ENCODE measurements at regions not wholly inside any gene's neighbourhood (a gene's known extent, or its start where the extent isn't known, plus 50 kb on each side); places are given as distances from the start of the nearest gene placed in this dataset.

- 95 to 100% methylated on average over 1 to 3 of the region's 7 CpGs for WGBS, 2 donors
- Histone ChIP-seq H3K4me1 (peaks cover 0 to 15% (median 0%) of the 10 kb centered on the region in 3 donors), H3K27me3 (peaks cover 0 to 9% (median 0%) of the 10 kb centered on the region in 4 donors), H3K9me3 (no peaks in the 10 kb centered on the region), H3K36me3 (no peaks in the 10 kb centered on the region), H3K27ac (no peak overlapping the region), H3K4me3 (no peak overlapping the region)
- TF ChIP-seq CTCF (IDR thresholded peaks at IDR 0.05) (no peak), POLR2A (IDR thresholded peaks at IDR 0.05) (no peak)
- intact Hi-C loops (cut with DNase I): no loop called here
- no peak for DNase-seq
These were observed 372.1 kb upstream of the MYT1L start for GRCh38 chr2:2703172-2703571.

- WGBS, 2 donors: 86% methylated on average over 7 to 8 of the region's 9 CpGs
- no peak for DNase-seq
- H3K36me3 ChIP-seq: no peaks in the 10 kb centered on the region
- intact Hi-C loops (cut with DNase I): no loop called here
- peaks cover 0 to 9% (median 0%) of the 10 kb centered on the region in 4 donors for H3K27me3 ChIP-seq
- H3K4me3 ChIP-seq: no peak overlapping the region
- no peaks in the 10 kb centered on the region for H3K9me3 ChIP-seq
- TF ChIP-seq POLR2A (IDR thresholded peaks at IDR 0.05) (no peak), CTCF (IDR thresholded peaks at IDR 0.05) (no peak)
- no peak overlapping the region for H3K27ac ChIP-seq
- peaks cover 0 to 15% (median 0%) of the 10 kb centered on the region in 3 donors for H3K4me1 ChIP-seq
These were observed 371.3 kb upstream of the MYT1L start for GRCh38 chr2:2702385-2702784.

GRCh38 chr2:2701813-2702212 is 370.7 kb upstream of the MYT1L start:
- intact Hi-C loops (cut with DNase I): no loop called here
- peaks cover 0 to 9% (median 0%) of the 10 kb centered on the region in 4 donors for H3K27me3 ChIP-seq
- H3K4me1 ChIP-seq: peaks cover 0 to 15% (median 0%) of the 10 kb centered on the region in 3 donors
- H3K36me3 ChIP-seq: no peaks in the 10 kb centered on the region
- no peak overlapping the region for H3K27ac ChIP-seq
- DNase-seq: no peak
- 72 to 100% methylated on average over 2 to 7 of the region's 8 CpGs for WGBS, 2 donors
- no peaks in the 10 kb centered on the region for H3K9me3 ChIP-seq
- H3K4me3 ChIP-seq: no peak overlapping the region
- TF ChIP-seq POLR2A (IDR thresholded peaks at IDR 0.05) (no peak), CTCF (IDR thresholded peaks at IDR 0.05) (no peak)

- no peak overlapping the region for H3K27ac ChIP-seq
- no peaks in the 10 kb centered on the region for H3K36me3 ChIP-seq
- no peak overlapping the region for H3K4me3 ChIP-seq
- intact Hi-C loops (cut with DNase I): no loop called here
- no peaks in the 10 kb centered on the region for H3K9me3 ChIP-seq
- peaks cover 0 to 15% (median 0%) of the 10 kb centered on the region in 3 donors for H3K4me1 ChIP-seq
- no peak for DNase-seq
- 81 to 90% methylated on average over 15 to 18 of the region's 22 CpGs for WGBS, 2 donors
- peaks cover 0 to 6% (median 0%) of the 10 kb centered on the region in 4 donors for H3K27me3 ChIP-seq
- no peak for TF ChIP-seq CTCF (IDR thresholded peaks at IDR 0.05)
- no peak for TF ChIP-seq POLR2A (IDR thresholded peaks at IDR 0.05)
These were observed 370.2 kb upstream of the MYT1L start for GRCh38 chr2:2701176-2701781.

- 70 to 78% methylated on average over 7 to 9 of the region's 9 CpGs for WGBS, 2 donors
- TF ChIP-seq CTCF (IDR thresholded peaks at IDR 0.05): no peak
- no peak for TF ChIP-seq POLR2A (IDR thresholded peaks at IDR 0.05)
- intact Hi-C loops (cut with DNase I): no loop called here
- no peak overlapping the region for H3K27ac ChIP-seq
- no peaks in the 10 kb centered on the region for H3K36me3 ChIP-seq
- no peak overlapping the region for H3K4me3 ChIP-seq
- H3K27me3 ChIP-seq: peaks cover 0 to 6% (median 0%) of the 10 kb centered on the region in 4 donors
- no peak for DNase-seq
- H3K4me1 ChIP-seq: peaks cover 0 to 15% (median 0%) of the 10 kb centered on the region in 3 donors
- no peaks in the 10 kb centered on the region for H3K9me3 ChIP-seq
These were observed 368.0 kb upstream of the MYT1L start for GRCh38 chr2:2699121-2699505.
